CD4-positive, alpha-beta T cell treated with Interleukin-15 for 4 hours (primary cell): ENCODE measurements at regions not wholly inside any gene's neighbourhood (a gene's known extent, or its start where the extent isn't known, plus 50 kb on each side); places are given as distances from the start of the nearest gene placed in this dataset.

ENCODE experiments used
- DNase-seq: peaks from one replicate; pipeline ENCODE4 v3.0.0-alpha.2; 2020; ENCODE audit warnings: low spot score

DNA sequence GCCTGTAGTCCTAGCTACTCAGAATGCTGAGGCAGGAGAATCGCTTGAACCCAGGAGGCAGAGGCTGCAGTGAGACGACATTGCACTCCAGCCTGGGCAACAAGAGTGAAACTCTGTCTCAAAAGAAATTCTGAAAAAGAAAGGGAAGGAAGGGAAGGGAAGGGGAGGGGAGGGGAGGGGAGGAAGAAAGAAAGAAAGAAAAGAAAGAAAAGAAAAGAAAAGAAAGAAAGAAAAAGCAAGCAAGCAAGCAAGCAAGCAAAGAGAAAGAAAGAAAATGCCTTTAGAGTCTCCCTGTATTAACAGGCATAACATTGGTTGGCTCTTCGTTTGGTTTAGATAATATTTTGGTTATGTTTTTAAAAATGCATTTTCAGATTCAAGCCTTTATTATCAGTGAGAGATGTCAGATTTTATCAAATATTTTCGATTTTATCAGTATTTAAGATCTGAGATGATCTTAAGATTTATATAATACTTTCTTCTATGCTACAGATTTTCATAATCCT lies 281.1 kb downstream of the NPIPA8 start:
- no peak for DNase-seq

GRCh38 chr16:18050777-18051176 lies 285.8 kb downstream of the NPIPA8 start:
- no peak for DNase-seq

DNA sequence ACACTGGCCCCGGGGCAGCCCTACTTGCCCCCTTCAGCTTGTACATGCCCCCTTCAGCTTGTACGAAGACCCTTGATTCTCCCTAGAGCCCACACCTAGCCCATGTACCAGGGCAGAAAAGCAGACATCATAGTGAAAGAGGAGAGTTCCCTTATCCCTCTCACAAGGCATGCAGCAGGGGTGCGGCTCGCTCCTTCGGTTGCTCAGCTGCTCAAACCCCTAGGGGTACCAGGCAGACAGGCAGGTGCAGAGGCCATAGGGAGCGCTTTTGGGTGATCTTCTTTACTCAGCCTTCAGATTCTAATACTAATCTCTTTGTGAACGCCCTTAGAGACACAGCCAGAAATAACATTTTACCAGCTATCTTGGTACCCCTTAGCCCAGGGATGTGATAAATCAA lies 286.3 kb downstream of the NPIPA8 start:
- no peak for DNase-seq

GRCh38 chr16:18049547-18050133 lies 286.9 kb downstream of the NPIPA8 start:
- DNase-seq, result no peak

DNA sequence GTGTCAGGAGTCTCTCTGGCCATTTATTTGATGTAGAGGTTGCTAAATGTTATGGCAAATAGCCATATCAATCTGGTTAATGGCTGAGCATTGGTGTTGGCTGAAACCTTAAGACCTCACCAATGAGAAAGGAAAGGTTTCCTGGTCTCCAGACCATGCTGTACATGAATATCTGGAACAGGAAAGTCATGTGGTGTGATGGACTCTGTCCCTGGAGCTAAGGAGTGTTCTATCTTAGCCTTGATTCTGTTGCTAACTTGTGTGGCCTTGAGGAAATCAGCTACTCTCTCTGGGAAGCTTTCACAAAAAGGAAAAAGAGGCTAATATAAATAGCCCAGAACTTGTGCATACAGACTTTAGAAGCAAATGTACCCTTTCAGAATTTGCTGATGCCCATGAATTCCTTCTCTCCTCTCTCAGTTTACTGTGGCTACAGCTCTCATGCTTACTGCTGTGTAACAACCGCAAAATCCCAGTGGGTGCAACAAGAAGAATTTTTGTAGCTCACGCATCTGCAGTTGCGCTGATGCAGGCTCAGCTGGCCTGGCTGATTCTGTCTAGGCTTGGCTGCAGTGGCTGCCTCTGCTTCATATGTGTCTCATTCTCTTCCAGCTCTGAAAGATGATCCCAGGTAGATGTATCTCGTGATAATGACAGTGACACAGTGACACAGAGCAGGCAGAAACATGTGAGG lies 287.5 kb downstream of the NPIPA8 start:
- no peak for DNase-seq

GRCh38 chr16:18047761-18048160 lies 288.8 kb downstream of the NPIPA8 start:
- no peak for DNase-seq

GRCh38 chr16:18045356-18045755 lies 291.2 kb downstream of the NPIPA8 start:
- DNase-seq, result no peak

DNA sequence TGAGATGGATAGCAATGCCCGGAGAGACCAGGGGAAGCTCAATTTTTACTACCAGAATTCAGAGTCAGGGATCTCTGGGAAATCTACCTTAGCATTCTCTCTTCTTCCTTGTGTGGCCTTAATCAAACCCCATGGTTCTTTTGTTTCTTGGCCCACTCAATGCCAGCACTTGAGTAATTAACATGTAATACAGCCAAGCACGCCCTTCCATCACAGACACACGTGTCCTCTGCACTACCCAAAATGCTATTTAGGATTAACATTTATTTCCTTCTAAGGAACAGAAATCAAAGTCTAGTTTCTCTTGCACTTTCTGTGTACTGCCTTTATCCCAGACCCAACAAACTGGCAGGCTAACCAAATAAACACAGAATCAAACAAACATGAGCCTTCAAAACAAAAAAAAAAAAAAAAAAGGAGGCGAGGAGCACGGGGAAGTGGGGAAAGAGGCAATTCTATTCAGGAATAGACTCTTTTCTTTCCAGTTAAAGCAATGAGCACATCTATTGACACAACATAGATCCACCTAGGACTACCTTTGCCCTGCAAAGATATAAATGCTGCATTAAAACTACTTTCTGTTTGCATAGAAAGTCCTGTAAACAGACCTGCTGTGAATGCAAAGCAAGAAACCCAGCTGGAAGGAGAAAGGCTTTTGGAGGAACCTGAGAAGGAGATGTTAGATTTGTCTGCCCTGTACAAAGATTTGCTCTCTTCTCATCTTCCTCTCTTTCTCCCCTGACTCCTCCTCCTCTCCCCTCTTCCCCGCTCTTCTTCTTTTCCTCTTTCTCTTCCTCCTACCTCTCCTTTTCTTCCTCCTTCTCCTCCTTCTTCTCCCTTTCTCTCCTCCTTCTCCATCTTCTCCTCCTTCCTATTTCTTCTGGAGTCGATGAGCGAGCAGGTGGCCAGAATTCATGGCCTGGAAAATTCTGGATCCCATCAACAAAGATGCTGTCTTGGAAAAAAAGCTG lies 294.4 kb downstream of the NPIPA8 start:
- no peak for DNase-seq

GRCh38 chr16:18039931-18040330 lies 296.6 kb downstream of the NPIPA8 start:
- DNase-seq, result no peak

DNA sequence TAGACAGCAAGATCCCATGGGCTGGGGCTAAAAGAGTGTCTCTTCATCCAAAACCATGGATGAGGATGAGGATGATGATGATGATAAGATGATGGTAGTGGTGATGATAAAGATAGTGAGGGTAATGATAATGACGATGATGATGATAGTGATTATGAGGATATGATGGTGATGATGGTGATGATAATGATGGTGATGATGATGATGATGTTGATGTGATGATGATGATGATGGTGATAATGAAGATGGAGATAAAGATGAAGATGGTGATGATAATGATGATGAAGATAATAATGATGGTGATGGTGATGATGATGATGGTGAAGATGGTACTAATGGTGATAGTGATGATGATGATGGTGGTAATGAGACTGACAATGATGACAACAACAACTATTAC lies 299.5 kb downstream of the NPIPA8 start:
- DNase-seq, result no peak

DNA sequence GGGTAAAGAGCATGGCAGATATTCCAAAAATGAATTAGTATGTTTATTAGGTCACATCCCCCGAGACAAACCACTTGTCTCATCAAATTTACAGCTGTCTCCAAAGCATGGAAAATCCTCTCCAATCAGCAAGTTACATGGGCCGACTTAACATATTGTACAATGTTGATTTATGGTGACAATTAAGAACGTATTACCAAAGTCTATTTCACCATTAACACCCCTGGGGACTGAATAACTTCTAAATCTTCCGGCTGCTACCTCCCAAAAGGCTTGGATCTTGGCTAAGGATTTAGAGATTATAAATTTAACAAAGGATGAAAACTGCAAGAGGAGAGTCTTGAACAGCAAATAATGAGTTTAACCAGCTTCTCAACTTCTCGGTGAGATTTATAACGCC lies 311.9 kb downstream of the NPIPA8 start:
- no peak for DNase-seq

GRCh38 chr16:18018376-18018775 lies 318.2 kb downstream of the NPIPA8 start:
- DNase-seq, result no peak

- no peak for DNase-seq
Observed at GRCh38 chr16:18013863-18014262, 322.7 kb downstream of the NPIPA8 start.

DNA sequence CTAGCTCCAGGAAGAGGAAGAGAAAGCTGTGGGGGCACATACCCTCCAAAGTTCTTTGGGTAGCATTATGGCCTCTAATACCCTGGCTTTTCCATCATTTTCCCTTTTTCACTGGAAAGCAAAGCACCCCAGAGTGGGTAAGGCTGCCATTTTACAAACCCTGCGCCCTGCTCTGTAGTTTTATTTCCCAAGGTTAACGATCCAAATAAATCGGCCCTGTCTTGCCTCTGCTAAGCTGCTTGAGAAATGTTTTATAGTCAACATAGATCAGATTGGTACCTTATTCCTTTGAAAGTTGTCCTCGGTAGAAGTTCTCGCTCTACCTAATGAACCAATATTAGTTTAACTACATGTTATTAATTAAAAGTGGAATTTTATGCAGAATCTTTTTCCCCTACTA lies 328.2 kb downstream of the NPIPA8 start:
- no peak for DNase-seq

GRCh38 chr16:18003033-18003432 lies 333.5 kb downstream of the NPIPA8 start:
- no peak for DNase-seq

DNA sequence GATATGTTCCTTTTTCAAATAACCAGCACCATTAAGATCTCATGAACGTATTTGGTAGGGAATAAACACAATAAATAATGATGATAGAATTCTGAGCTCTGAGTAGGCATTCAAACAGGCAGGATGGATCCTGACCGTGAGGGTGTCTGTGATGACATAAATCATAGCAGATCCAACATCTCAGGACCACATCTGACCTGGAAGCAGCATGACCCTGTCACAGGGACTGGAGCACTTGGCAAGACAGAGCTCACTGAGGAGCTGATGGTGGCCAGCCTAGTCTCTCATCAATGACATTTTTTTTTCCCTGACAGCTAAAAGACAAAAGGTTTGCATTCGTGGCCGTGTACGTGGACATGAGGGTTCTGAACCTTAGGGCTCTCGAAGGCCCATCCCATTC lies 337.5 kb downstream of the NPIPA8 start:
- DNase-seq, result no peak

- DNase-seq, result no peak
Observed at GRCh38 chr16:17998550-17998949, 338.0 kb downstream of the NPIPA8 start.

DNA sequence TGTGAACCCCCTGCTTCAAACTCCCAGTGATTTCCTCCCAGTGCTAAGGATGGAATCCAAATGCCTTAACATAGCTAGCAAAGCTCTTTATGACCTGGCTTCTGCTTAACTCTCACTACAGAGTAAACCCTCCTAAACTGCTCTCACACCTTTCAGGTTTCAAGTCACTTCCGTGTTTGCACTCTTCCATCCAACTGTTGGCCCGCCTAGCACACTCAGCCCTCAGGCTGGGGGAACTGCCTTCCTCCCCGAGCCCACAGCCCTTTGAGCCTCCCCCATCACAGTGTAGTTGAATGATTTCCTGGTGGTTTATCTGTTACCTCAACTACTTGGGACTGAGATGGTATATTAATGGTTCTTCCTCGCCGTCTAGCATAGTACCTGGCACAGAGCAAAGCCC lies 342.5 kb downstream of the NPIPA8 start:
- no peak for DNase-seq

DNA sequence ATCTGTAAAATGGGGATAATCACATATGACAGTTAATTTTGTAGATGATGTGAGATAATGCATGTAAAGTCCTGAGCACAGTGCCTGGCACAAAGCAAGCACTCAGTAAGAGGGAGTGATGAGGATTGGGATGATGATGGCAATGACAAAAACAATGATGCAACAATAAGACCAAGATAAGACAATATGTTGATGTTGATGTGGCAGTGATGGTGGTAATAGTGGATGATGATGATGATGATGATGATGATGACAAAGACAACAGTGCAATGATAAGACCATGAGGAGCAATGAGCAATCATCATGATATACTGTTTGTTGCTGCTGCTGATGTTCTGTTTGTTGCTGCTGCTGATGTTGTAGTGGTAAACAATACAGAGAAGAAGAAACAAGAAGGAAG lies 344.1 kb downstream of the NPIPA8 start:
- DNase-seq, result no peak

DNA sequence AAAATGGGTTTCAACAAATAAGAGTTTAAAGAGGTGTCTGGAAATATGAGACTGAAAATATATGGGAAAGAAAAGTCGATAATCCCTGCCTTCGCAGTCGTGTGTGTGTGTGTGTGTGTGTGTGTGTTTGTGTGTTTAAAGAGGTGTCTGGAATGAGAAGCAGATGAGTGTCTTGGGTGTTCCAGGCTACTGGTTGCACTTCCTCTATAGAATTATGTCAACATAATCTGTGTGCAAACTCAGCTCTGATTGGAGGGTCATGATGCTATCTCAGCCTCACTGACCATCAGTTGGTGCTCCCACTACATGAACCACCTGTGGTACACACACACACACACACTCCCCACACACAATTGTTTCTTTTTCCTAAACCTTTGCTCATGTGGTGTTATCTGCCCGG lies 347.3 kb downstream of the NPIPA8 start:
- DNase-seq, result no peak

DNA sequence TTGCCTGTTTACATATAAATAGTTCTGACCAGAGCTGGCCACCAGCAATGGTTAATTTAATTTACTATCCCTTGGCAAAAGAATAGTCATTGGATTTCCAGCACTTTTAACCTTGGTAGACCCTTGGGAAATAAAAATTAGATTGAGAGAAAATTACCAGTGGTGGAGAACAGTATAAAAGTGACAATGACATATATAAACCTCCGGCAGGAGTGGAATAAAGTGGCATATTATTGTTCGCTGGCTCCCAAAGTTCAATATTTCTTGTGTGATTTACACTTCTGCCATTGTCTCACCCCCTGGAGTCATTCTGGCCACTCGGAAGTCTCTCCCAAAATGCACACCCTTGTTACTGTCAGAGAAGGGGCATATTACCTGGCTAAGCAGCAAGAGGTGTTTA lies 347.7 kb downstream of the NPIPA8 start:
- DNase-seq, result no peak

DNA sequence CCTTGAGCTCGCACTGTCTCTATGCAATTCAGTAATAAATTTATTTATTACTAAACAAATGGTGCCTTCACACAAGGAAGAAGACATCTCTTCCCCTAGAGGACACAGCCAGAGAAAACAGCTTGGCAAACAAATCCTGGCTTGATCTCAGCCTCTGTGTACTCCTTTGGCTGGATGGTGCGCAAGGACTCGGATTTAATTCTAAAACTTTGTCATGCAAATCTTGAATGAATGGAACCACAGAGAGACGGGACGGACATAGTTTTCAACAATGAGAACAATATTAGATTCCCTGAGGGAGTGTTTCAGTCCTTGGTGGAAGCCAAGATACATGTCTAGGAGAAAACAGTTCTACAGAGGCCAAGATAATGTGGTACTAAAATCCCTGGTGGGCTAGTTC lies 349.5 kb downstream of the NPIPA8 start:
- no peak for DNase-seq

DNA sequence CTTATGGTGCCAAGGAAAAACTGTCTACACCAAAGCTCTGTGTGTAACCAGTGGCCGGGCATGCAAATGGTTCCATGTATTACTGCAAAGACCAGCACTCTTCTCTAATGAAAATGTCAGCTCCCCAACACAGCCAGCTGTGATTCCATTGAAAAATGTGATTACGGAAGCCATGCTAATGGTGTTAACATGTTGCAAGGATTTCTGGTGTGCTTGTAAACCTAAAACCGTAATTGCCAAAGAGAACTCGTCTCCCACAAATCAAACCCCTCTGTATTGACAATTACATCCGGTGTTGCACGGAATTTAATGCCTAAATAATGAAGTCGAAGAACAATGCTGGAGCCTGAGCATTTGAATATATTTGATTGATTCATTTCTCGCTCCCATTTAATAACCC lies 351.7 kb downstream of the NPIPA8 start:
- DNase-seq, result no peak
